HuH-7.5 (cell line): ENCODE measurements at regions not wholly inside any gene's neighbourhood (a gene's known extent, or its start where the extent isn't known, plus 50 kb on each side); places are given as distances from the start of the nearest gene placed in this dataset.

Experiments used
- DNase-seq: peaks from one replicate; pipeline ENCODE4 v3.0.0; 2011; ENCODE audit warnings: low spot score

GRCh38 chr12:115215544-115215943, 531.6 kb upstream of the TBX3 start:
- DNase-seq, result no peak

GRCh38 chr12:115213538-115214016, 529.6 kb upstream of the TBX3 start:
- no peak for DNase-seq

GRCh38 chr12:115213118-115213517, 529.1 kb upstream of the TBX3 start:
- no peak for DNase-seq

- no peak for DNase-seq
Observed at GRCh38 chr12:115212356-115212755, 528.4 kb upstream of the TBX3 start.

GRCh38 chr12:115210533-115211252, 526.7 kb upstream of the TBX3 start:
- no peak for DNase-seq

GRCh38 chr12:115209230-115209629, 525.3 kb upstream of the TBX3 start:
- no peak for DNase-seq

GRCh38 chr12:115208098-115208497, 524.1 kb upstream of the TBX3 start:
- no peak for DNase-seq

GRCh38 chr12:115207216-115207915, 523.4 kb upstream of the TBX3 start:
- no peak for DNase-seq

GRCh38 chr12:115206801-115207200, 522.8 kb upstream of the TBX3 start:
- no peak for DNase-seq

- no peak for DNase-seq
Observed at GRCh38 chr12:115205755-115206308, 521.9 kb upstream of the TBX3 start.

- DNase-seq, result no peak
Observed at GRCh38 chr12:115204957-115205754, 521.2 kb upstream of the TBX3 start.

- no peak for DNase-seq
Observed at GRCh38 chr12:115203701-115204100, 519.7 kb upstream of the TBX3 start.

GRCh38 chr12:115201966-115202365, 518.0 kb upstream of the TBX3 start:
- no peak for DNase-seq

- DNase-seq, result no peak
Observed at GRCh38 chr12:115199831-115200230, 515.9 kb upstream of the TBX3 start.

GRCh38 chr12:115194857-115195256, 510.9 kb upstream of the TBX3 start:
- no peak for DNase-seq

GRCh38 chr12:115194448-115194847, 510.5 kb upstream of the TBX3 start:
- DNase-seq, result no peak

GRCh38 chr12:115191342-115191741, 507.4 kb upstream of the TBX3 start:
- no peak for DNase-seq

- DNase-seq, result no peak
Observed at GRCh38 chr12:115190010-115190770, 506.2 kb upstream of the TBX3 start.

GRCh38 chr12:115185506-115185905, 501.5 kb upstream of the TBX3 start:
- no peak for DNase-seq

- DNase-seq, result no peak
Observed at GRCh38 chr12:115183752-115184151, 499.8 kb upstream of the TBX3 start.

- DNase-seq, result no peak
Observed at GRCh38 chr12:115177899-115178298, 493.9 kb upstream of the TBX3 start.
